H1 (cell line): ENCODE measurements at regions not wholly inside any gene's neighbourhood (a gene's known extent, or its start where the extent isn't known, plus 50 kb on each side); places are given as distances from the start of the nearest gene placed in this dataset.

Source experiments
- CTCF ChIP-seq, 3 experiments: IDR thresholded peaks; 1 replicate in 2 of 3; 2 replicates in 1 of 3; pipeline versions ENCODE4 v1.5.1 to v1.6.1; 2011; ENCODE audit warnings: low read length in 3 of 3, mild to moderate bottlenecking in 3 of 3, inconsistent platforms in 2 of 3, low read depth in 1 of 3, moderate library complexity in 1 of 3; ENCODE audit not compliant: insufficient read depth in 1 of 3; ENCODE audit errors: control extremely low read depth in 1 of 3
- POLR2A ChIP-seq, 2 experiments: IDR thresholded peaks; 1 replicate in 1 of 2; 2 replicates in 1 of 2; pipeline ENCODE4 v1.6.1; 2011; ENCODE audit warnings: low read depth in 2 of 2, low read length in 2 of 2, mild to moderate bottlenecking in 2 of 2; ENCODE audit errors: control extremely low read depth in 1 of 2

GRCh38 chr18:45496741-45497140 is 118.5 kb upstream of the SLC14A2 start:
- TF ChIP-seq CTCF (IDR thresholded peaks at IDR 0.05; ENCODE audit: control extremely low read depth in 1 of 3, insufficient read depth in 1 of 3, low read depth in 1 of 3, low read length in 3 of 3) (no peak), POLR2A (IDR thresholded peaks at IDR 0.05; ENCODE audit: control extremely low read depth in 1 of 2, low read depth in 2 of 2, low read length in 2 of 2) (no peak)
